Testis (tissue), 2 donors: ENCODE measurements at regions not wholly inside any gene's neighbourhood (a gene's known extent, or its start where the extent isn't known, plus 50 kb on each side); places are given as distances from the start of the nearest gene placed in this dataset.

Experiments
- DNase-seq: peaks from one replicate; pipeline ENCODE4 v3.0.0-alpha.2; 2019
- H3K27ac ChIP-seq, 2 donors: fragments of 200-600 bp; sonication (generic); one replicate each; pipeline ENCODE4 v1.5.1; 2019
- H3K27me3 ChIP-seq: fragments of 200-600 bp; sonication (generic); one replicate; pipeline ENCODE4 v1.5.1; 2019
- H3K36me3 ChIP-seq: fragments of 200-600 bp; sonication (generic); one replicate; pipeline ENCODE4 v1.5.1; 2017; ENCODE audit warnings: low read depth; ENCODE audit errors: missing control alignments
- H3K4me1 ChIP-seq: fragments of 200-600 bp; sonication (generic); one replicate; pipeline ENCODE4 v1.5.1; 2019
- H3K4me3 ChIP-seq, 2 donors: fragments of 200-600 bp; sonication (generic); one replicate each; pipeline ENCODE4 v1.5.1; 2017 to 2019
- H3K9me3 ChIP-seq: fragments of 200-600 bp; sonication (generic); one replicate; pipeline ENCODE4 v1.5.1; 2017
- CTCF ChIP-seq, 3 experiments: fragments of 450-650 bp in 2 of 3; fragments of 200-600 bp in 1 of 3; sonication (generic) in 1 of 3; IDR thresholded peaks; one replicate each; pipeline ENCODE4 v1.5.1; 2016 to 2019; ENCODE audit warnings: antibody characterized with exemption in 3 of 3, mild to moderate bottlenecking in 2 of 3, moderate library complexity in 1 of 3
- POLR2A ChIP-seq: fragments of 450-650 bp; IDR thresholded peaks from one replicate; pipeline ENCODE4 v1.6.1; 2017; ENCODE audit warnings: antibody characterized with exemption, mild to moderate bottlenecking, moderate library complexity
- WGBS, 2 donors: methylation state at CpG; one replicate each; pipeline ENCODE4 v1.1.5; 2018; 5-methylcytosine and 5-hydroxymethylcytosine counted together
- intact Hi-C: fragments of 100-400 bp; cut with DNase I; formaldehyde crosslinking; loops from one replicate; pipeline ENCODE4 v1.15.1; 2023; ENCODE audit warnings: low total_unique reads

- no peaks in the 10 kb centered on the region for H3K9me3 ChIP-seq
- no peak overlapping the region for H3K27ac ChIP-seq
- 85 to 90% methylated on average over 2 of the region's 2 CpGs for WGBS, 2 donors
- intact Hi-C loops: no loop called here
- H3K4me3 ChIP-seq: no peak overlapping the region
- no peaks in the 10 kb centered on the region for H3K36me3 ChIP-seq
- DNase-seq: no peak
- H3K4me1 ChIP-seq: no peaks in the 10 kb centered on the region
- no peak for TF ChIP-seq CTCF (IDR thresholded peaks at IDR 0.05)
- TF ChIP-seq POLR2A: no peak
- H3K27me3 ChIP-seq: no peaks in the 10 kb centered on the region
These were observed 108.4 kb downstream of the EMP1 start for GRCh38 chr12:13304924-13305323.

GRCh38 chr12:13299457-13299856, 102.9 kb downstream of the EMP1 start:
- no peaks in the 10 kb centered on the region for H3K36me3 ChIP-seq
- H3K9me3 ChIP-seq: no peaks in the 10 kb centered on the region
- no peak overlapping the region for H3K27ac ChIP-seq
- no peaks in the 10 kb centered on the region for H3K27me3 ChIP-seq
- WGBS, 2 donors: 36 to 67% methylated on average over 1 of the region's 1 CpG
- H3K4me3 ChIP-seq: no peak overlapping the region
- no peaks in the 10 kb centered on the region for H3K4me1 ChIP-seq
- no peak for TF ChIP-seq POLR2A
- TF ChIP-seq CTCF (IDR thresholded peaks at IDR 0.05): no peak
- intact Hi-C loops: no loop called here
- DNase-seq: no peak

- H3K4me1 ChIP-seq: no peaks in the 10 kb centered on the region
- WGBS, 2 donors: 74 to 75% methylated on average over 4 of the region's 4 CpGs
- H3K9me3 ChIP-seq: no peaks in the 10 kb centered on the region
- no peaks in the 10 kb centered on the region for H3K36me3 ChIP-seq
- H3K27me3 ChIP-seq: no peaks in the 10 kb centered on the region
- TF ChIP-seq CTCF (IDR thresholded peaks at IDR 0.05) (no peak), POLR2A (no peak)
- intact Hi-C loops: no loop called here
- no peak overlapping the region for H3K27ac ChIP-seq
- H3K4me3 ChIP-seq: no peak overlapping the region
- no peak for DNase-seq
These were observed 96.6 kb downstream of the EMP1 start for GRCh38 chr12:13293096-13293495.

GRCh38 chr12:13289653-13290289, 93.2 kb downstream of the EMP1 start:
- no peaks in the 10 kb centered on the region for H3K27me3 ChIP-seq
- DNase-seq: peak; percentile 22
- TF ChIP-seq CTCF (IDR thresholded peaks at IDR 0.05) (no peak), POLR2A (no peak)
- no peak overlapping the region for H3K4me3 ChIP-seq
- H3K36me3 ChIP-seq: no peaks in the 10 kb centered on the region
- no peaks in the 10 kb centered on the region for H3K4me1 ChIP-seq
- H3K9me3 ChIP-seq: no peaks in the 10 kb centered on the region
- intact Hi-C loops: no loop called here
- no peak overlapping the region for H3K27ac ChIP-seq

- no peak for TF ChIP-seq POLR2A
- TF ChIP-seq CTCF (IDR thresholded peaks at IDR 0.05): no peak
- H3K9me3 ChIP-seq: no peaks in the 10 kb centered on the region
- no peak for DNase-seq
- no peak overlapping the region for H3K27ac ChIP-seq
- no peak overlapping the region for H3K4me3 ChIP-seq
- intact Hi-C loops: no loop called here
- H3K36me3 ChIP-seq: no peaks in the 10 kb centered on the region
- H3K4me1 ChIP-seq: no peaks in the 10 kb centered on the region
- H3K27me3 ChIP-seq: no peaks in the 10 kb centered on the region
- WGBS, 2 donors: 56 to 69% methylated on average over 11 of the region's 11 CpGs
These were observed 92.6 kb downstream of the EMP1 start for GRCh38 chr12:13288937-13289652.
